ENCODE measurements at regions not wholly inside any gene's neighbourhood (a gene's known extent, or its start where the extent isn't known, plus 50 kb on each side); places are given as distances from the start of the nearest gene placed in this dataset.

DNA sequence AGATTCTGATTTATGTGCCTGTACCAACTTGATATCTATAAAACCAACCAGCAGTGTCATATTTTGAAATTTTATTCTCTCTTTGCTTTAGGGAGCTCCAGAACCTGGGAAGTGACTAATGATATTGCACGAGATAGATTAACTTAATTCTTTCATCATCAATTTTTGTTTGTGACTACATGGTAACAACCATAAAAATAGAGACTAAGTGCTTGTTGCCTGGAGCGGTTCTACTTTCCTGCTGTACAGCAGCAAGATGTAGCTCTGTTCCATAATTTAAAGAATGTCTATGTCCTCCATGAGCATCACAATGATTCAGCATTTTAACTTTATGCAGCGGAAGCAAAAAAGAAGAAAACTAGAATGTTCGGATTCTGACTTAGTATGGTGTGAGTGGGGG, 275.6 kb downstream of the KLF5 start:
- TF ChIP-seq PATZ1 (CRISPR knock-in tag; IDR thresholded peaks at IDR 0.05; ENCODE audit: borderline replicate concordance) (no peak), ARNTL (CRISPR knock-in tag; IDR thresholded peaks at IDR 0.05; ENCODE audit: borderline replicate concordance, low read depth) (no peak), TSHZ2 (CRISPR knock-in tag; IDR thresholded peaks at IDR 0.05) (no peak), RARB (CRISPR knock-in tag; IDR thresholded peaks at IDR 0.05) (no peak), ZNF70 (CRISPR knock-in tag; IDR thresholded peaks at IDR 0.05) (no peak), ZC3H10 (CRISPR knock-in tag; IDR thresholded peaks at IDR 0.05) (no peak), TOX (CRISPR knock-in tag; IDR thresholded peaks at IDR 0.05; ENCODE audit: borderline replicate concordance) (no peak)
- TF ChIP-seq, protein P1, sequence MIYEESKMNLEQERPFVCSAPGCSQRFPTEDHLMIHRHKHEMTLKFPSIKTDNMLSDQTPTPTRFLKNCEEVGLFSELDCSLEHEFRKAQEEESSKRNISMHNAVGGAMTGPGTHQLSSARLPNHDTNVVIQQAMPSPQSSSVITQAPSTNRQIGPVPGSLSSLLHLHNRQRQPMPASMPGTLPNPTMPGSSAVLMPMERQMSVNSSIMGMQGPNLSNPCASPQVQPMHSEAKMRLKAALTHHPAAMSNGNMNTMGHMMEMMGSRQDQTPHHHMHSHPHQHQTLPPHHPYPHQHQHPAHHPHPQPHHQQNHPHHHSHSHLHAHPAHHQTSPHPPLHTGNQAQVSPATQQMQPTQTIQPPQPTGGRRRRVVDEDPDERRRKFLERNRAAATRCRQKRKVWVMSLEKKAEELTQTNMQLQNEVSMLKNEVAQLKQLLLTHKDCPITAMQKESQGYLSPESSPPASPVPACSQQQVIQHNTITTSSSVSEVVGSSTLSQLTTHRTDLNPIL (CRISPR knock-in tag; IDR thresholded peaks at IDR 0.05; ENCODE audit: low read depth), result no peak
